Activated CD4-positive, alpha-beta T cell treated with anti-CD3 and anti-CD28 coated beads, Interleukin-2, amount 50 U/mL, for 24 hours (primary cell): ENCODE measurements at regions not wholly inside any gene's neighbourhood (a gene's known extent, or its start where the extent isn't known, plus 50 kb on each side); places are given as distances from the start of the nearest gene placed in this dataset.

ENCODE experiments used
- DNase-seq, 2 donors: peaks; one replicate each; pipeline ENCODE4 v3.0.0-alpha.2; 2020; ENCODE audit warnings: low read depth in 1 of 2, low spot score in 1 of 2

GRCh38 chr4:126715067-126715466 is 917.7 kb upstream of the INTU start:
- no peak for DNase-seq

- DNase-seq = no peak
Observed at GRCh38 chr4:126715681-126716080, 917.1 kb upstream of the INTU start.

- no peak for DNase-seq
Observed at GRCh38 chr4:126718136-126718535, 914.6 kb upstream of the INTU start.

- no peak for DNase-seq
Observed at GRCh38 chr4:126719852-126720251, 912.9 kb upstream of the INTU start.

GRCh38 chr4:126725906-126726305 is 906.9 kb upstream of the INTU start:
- DNase-seq = no peak

GRCh38 chr4:126727461-126727860 is 905.3 kb upstream of the INTU start:
- no peak for DNase-seq

GRCh38 chr4:126731062-126731461 is 901.7 kb upstream of the INTU start:
- DNase-seq = no peak

GRCh38 chr4:126733301-126733700 is 899.5 kb upstream of the INTU start:
- DNase-seq = no peak

- no peak for DNase-seq
Observed at GRCh38 chr4:126734465-126734864, 898.3 kb upstream of the INTU start.

GRCh38 chr4:126735294-126736132 is 897.2 kb upstream of the INTU start:
- DNase-seq = no peak

GRCh38 chr4:126736133-126736518 is 896.6 kb upstream of the INTU start:
- no peak for DNase-seq

- DNase-seq = no peak
Observed at GRCh38 chr4:126737899-126738526, 894.7 kb upstream of the INTU start.

GRCh38 chr4:126738527-126738923 is 894.2 kb upstream of the INTU start:
- DNase-seq = no peak

- no peak for DNase-seq
Observed at GRCh38 chr4:126738926-126739325, 893.8 kb upstream of the INTU start.

GRCh38 chr4:126740687-126741086 is 892.1 kb upstream of the INTU start:
- no peak for DNase-seq

GRCh38 chr4:126742048-126742447 is 890.7 kb upstream of the INTU start:
- no peak for DNase-seq

GRCh38 chr4:126742885-126743284 is 889.9 kb upstream of the INTU start:
- DNase-seq = no peak

- no peak for DNase-seq
Observed at GRCh38 chr4:126748736-126749135, 884.0 kb upstream of the INTU start.

GRCh38 chr4:126750723-126751122 is 882.0 kb upstream of the INTU start:
- no peak for DNase-seq

GRCh38 chr4:126752126-126752525 is 880.6 kb upstream of the INTU start:
- no peak for DNase-seq

GRCh38 chr4:126752702-126753101 is 880.1 kb upstream of the INTU start:
- DNase-seq = no peak

- DNase-seq = no peak
Observed at GRCh38 chr4:126753592-126753991, 879.2 kb upstream of the INTU start.

- no peak for DNase-seq
Observed at GRCh38 chr4:126755506-126755905, 877.3 kb upstream of the INTU start.
